ENCODE measurements at regions not wholly inside any gene's neighbourhood (a gene's known extent, or its start where the extent isn't known, plus 50 kb on each side); places are given as distances from the start of the nearest gene placed in this dataset.

DNA sequence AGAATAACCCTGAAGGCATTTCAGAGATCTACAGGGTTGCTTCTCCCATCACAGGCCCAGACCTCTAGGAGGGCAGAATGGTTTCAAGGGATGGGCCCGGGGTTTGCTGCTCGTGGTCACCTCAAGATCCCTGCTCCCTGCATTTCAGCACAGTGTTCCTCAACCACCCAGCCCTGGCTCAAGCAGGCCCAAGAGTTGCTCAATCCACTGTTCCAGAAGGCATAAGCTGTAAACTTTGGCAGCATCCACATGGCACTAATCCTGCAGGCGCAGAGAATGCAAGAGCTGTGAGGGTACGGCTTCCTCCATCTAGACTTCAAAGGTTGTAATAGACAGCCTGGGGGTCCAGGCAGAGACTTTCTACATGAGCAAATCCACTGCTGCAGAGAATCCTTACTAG is 225.0 kb upstream of the UBASH3B start:
- H3K9me3 ChIP-seq (ENCODE audit: low read depth) = no peaks in the 10 kb centered on the region
- no peaks in the 10 kb centered on the region for H3K36me3 ChIP-seq
- TF ChIP-seq, protein P1, sequence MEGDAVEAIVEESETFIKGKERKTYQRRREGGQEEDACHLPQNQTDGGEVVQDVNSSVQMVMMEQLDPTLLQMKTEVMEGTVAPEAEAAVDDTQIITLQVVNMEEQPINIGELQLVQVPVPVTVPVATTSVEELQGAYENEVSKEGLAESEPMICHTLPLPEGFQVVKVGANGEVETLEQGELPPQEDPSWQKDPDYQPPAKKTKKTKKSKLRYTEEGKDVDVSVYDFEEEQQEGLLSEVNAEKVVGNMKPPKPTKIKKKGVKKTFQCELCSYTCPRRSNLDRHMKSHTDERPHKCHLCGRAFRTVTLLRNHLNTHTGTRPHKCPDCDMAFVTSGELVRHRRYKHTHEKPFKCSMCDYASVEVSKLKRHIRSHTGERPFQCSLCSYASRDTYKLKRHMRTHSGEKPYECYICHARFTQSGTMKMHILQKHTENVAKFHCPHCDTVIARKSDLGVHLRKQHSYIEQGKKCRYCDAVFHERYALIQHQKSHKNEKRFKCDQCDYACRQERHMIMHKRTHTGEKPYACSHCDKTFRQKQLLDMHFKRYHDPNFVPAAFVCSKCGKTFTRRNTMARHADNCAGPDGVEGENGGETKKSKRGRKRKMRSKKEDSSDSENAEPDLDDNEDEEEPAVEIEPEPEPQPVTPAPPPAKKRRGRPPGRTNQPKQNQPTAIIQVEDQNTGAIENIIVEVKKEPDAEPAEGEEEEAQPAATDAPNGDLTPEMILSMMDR (IDR thresholded peaks at IDR 0.05; ENCODE audit: low read depth, low read length) = no peak
- no peak for DNase-seq (ENCODE audit: low read depth in 1 of 2, low spot score in 1 of 2)
- peaks cover 40% of the 10 kb centered on the region for H3K4me1 ChIP-seq (ENCODE audit: low read depth)
- no peak overlapping the region for H3K27ac ChIP-seq
- H3K4me3 ChIP-seq = no peak overlapping the region
- H3K27me3 ChIP-seq = no peaks in the 10 kb centered on the region

DNA sequence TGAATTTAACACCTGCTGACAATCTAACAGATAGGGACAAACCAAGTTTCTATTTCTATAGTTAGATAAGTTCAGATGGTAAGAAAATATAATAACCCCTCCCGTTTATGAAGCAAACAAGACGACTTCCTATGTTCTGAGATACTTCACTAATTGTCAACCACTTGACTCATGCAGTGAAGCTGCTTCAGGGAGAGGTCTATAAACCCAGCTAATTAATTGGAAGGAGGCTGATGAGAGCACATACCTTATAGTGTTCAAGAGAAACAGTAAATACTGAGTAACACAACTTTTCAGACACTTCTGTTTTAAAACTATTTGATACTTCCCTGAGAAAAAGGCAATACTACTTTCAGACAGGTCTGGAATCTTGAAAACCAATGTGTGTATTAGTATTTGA is 229.4 kb upstream of the UBASH3B start:
- Histone ChIP-seq H3K4me1 (ENCODE audit: low read depth) (peaks cover 24% of the 10 kb centered on the region), H3K9me3 (ENCODE audit: low read depth) (no peaks in the 10 kb centered on the region), H3K4me3 (no peak overlapping the region), H3K36me3 (no peaks in the 10 kb centered on the region), H3K27me3 (no peaks in the 10 kb centered on the region), H3K27ac (no peak overlapping the region)
- no peak for DNase-seq (ENCODE audit: low read depth in 1 of 2, low spot score in 1 of 2)
- TF ChIP-seq, protein P1 (IDR thresholded peaks at IDR 0.05; ENCODE audit: low read depth, low read length) = no peak

DNA sequence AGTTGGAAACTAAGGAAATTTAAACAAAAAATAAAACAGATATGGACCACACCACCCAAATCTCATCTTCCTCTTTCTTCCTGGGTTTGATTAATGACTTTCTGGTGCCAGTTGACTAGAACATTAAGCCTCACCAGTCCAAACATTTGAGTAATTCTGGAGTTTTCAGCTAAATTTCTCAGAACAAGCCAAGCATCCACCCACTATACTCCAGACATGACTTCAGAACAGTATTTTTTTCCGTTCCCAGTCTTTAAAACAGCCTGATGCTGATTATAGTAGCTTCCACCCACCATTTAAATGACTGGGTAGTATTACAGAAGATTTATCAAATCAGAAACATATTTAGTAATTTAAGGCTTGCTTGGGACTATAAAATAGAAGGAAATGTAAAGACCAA is 230.9 kb upstream of the UBASH3B start:
- Histone ChIP-seq H3K36me3 (no peaks in the 10 kb centered on the region), H3K4me1 (ENCODE audit: low read depth) (peaks cover 26% of the 10 kb centered on the region), H3K27ac (no peak overlapping the region), H3K27me3 (no peaks in the 10 kb centered on the region), H3K9me3 (ENCODE audit: low read depth) (no peaks in the 10 kb centered on the region), H3K4me3 (no peak overlapping the region)
- TF ChIP-seq, protein P1 (IDR thresholded peaks at IDR 0.05; ENCODE audit: low read depth, low read length) = no peak
- DNase-seq (ENCODE audit: low read depth in 1 of 2, low spot score in 1 of 2) = no peak

DNA sequence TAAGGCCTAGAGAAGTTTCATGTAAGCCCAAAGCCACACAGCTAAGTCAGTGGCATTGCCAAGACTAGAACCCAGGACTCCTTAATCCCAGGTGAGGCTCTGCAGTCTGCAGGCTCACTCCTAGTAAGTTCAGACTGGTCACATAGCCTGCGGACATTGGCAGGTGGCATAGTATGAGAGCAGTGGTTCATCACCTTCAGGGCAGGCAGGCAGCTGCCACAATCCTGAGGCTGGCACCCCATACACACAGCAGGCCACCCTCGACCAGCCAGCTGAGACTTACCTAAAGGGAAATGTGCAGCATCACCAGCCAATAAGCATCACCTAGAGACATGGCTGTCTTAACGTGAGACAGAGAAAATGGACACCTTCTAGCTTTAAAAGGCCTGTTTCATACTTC is 231.6 kb upstream of the UBASH3B start:
- Histone ChIP-seq H3K27ac (no peak overlapping the region), H3K4me1 (ENCODE audit: low read depth) (peaks cover 26% of the 10 kb centered on the region)

DNA sequence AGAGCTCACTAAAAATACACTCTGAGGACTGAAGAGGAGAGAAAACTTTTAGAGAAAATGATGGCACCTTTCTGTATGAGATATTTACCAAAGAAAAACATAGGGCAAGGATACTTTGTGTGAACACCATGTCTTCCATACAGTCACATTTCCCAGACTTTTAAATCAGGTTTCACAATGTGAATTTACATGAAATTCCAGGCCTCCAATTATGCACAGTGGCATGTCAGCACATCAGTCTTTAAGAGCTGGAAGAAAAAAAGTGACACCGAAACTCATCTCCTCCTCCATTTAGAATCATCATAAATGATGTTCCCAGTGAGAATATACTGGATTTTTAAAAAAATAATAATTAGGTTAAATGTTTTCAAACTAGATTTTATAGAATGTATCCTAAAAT is 232.2 kb upstream of the UBASH3B start:
- peaks cover 26% of the 10 kb centered on the region for H3K4me1 ChIP-seq (ENCODE audit: low read depth)

More for the DNA sequence above, 231.6 kb upstream of the UBASH3B start:
- Histone ChIP-seq H3K36me3 (no peaks in the 10 kb centered on the region), H3K27me3 (no peaks in the 10 kb centered on the region), H3K9me3 (ENCODE audit: low read depth) (no peaks in the 10 kb centered on the region), H3K4me3 (no peak overlapping the region)
- no peak for DNase-seq (ENCODE audit: low read depth in 1 of 2, low spot score in 1 of 2)
- TF ChIP-seq, protein P1 (IDR thresholded peaks at IDR 0.05; ENCODE audit: low read depth, low read length) = no peak

More for the DNA sequence above, 232.2 kb upstream of the UBASH3B start:
- no peak for DNase-seq (ENCODE audit: low read depth in 1 of 2, low spot score in 1 of 2)
- no peaks in the 10 kb centered on the region for H3K9me3 ChIP-seq (ENCODE audit: low read depth)
- H3K27ac ChIP-seq = no peak overlapping the region
- no peak overlapping the region for H3K4me3 ChIP-seq
- H3K36me3 ChIP-seq = no peaks in the 10 kb centered on the region
- TF ChIP-seq, protein P1 (IDR thresholded peaks at IDR 0.05; ENCODE audit: low read depth, low read length) = no peak
- no peaks in the 10 kb centered on the region for H3K27me3 ChIP-seq

Data from cardiac muscle cell (in vitro differentiated cells and primary cell).